Ammon's horn (tissue), 1 donor: ENCODE measurements at regions not wholly inside any gene's neighbourhood (a gene's known extent, or its start where the extent isn't known, plus 50 kb on each side); places are given as distances from the start of the nearest gene placed in this dataset.

Experiments
- DNase-seq: peaks from one replicate; pipeline ENCODE4 v3.0.0-alpha.2; 2016; ENCODE audit warnings: low spot score

- no peak for DNase-seq
These were observed 909.9 kb upstream of the CHAC2 start for GRCh38 chr2:52857722-52858121.

- DNase-seq = no peak
These were observed 915.6 kb upstream of the CHAC2 start for GRCh38 chr2:52852006-52852405.

- no peak for DNase-seq
These were observed 922.7 kb upstream of the CHAC2 start for GRCh38 chr2:52844701-52845423.

DNA sequence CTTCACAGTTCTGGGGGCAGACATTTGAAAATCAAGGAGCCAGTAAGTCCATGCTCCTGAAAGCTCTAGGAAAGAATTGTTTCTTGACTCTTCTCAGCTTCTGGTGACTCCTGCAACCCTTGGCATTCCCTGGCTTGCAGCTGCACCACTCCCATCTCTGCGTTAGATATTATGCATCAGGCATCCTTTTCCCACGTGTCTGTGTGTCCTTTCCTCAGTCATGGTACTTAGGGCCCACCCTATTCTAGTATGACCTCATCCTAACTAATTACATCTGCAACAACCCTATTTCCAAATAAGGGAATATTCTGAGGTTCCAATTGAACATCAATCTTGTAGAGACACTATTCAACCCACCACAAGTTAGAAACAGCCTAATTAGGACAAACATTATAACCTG is 931.7 kb upstream of the CHAC2 start:
- DNase-seq = no peak

- DNase-seq = no peak
These were observed 936.4 kb upstream of the CHAC2 start for GRCh38 chr2:52831216-52831615.

GRCh38 chr2:52828112-52828511 is 939.5 kb upstream of the CHAC2 start:
- no peak for DNase-seq

DNA sequence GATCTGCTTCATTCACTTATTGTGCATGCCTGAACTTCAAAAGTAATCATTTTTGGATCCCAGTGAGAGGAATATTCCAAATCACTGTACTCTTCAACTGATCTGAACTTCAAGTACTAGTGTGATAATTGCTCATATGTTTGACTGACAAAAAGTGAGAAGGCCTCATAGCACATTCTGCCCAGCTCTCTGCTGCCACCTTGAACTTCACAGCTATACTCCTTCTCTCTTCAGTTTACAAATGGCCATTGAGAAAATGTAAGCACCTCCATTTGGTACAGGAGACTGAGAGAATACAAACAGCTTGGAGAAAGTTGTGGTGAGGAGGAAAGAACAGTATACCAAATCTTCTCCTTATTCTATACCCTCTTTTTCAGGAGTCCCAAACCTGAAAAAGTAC is 946.0 kb upstream of the CHAC2 start:
- DNase-seq = no peak

- no peak for DNase-seq
These were observed 948.6 kb upstream of the CHAC2 start for GRCh38 chr2:52818958-52819357.

GRCh38 chr2:52810460-52810859 is 957.1 kb upstream of the CHAC2 start:
- peak; percentile 11 for DNase-seq

DNA sequence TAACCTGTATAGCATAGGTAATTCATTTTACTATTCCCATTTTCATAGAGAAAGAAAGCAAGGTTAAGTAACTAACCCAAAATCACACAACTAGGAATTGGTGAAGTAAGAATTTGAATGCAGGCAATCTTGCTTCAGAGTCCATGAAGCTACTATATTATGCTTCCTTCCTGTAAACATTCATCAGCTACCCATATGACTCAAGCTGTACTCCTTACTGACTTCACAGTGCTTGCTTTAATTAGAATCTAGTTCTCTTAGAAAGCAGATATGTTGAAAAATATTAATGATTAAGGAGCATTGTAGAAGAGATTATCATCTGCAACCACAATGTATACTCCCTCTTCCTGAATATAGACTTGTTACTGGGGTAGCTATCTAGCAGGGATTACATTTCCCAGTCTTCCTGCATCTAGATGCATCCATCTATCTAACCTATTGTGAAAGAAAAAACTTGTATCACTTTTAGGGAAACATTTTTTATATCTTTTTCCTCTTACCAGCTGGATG is 961.6 kb upstream of the CHAC2 start:
- DNase-seq = no peak

DNA sequence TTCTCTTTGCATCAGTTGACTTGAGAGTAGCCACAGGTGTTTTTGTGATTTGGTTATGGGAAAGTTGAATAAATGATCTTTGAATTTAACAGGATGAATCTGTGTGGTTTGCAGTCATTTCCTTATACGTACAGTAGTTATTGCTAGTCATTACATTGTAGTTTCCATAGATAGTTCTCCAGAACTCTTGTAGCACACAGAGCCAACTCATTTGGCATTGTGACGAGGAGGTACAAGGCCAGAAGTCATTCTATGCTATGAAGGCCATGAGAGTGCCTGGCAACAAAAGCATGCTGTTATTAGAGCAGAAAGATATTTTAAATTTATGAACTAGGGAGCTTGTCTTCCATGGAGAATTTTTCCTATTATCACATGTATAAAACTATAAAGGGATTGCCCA is 973.0 kb upstream of the CHAC2 start:
- DNase-seq = no peak

DNA sequence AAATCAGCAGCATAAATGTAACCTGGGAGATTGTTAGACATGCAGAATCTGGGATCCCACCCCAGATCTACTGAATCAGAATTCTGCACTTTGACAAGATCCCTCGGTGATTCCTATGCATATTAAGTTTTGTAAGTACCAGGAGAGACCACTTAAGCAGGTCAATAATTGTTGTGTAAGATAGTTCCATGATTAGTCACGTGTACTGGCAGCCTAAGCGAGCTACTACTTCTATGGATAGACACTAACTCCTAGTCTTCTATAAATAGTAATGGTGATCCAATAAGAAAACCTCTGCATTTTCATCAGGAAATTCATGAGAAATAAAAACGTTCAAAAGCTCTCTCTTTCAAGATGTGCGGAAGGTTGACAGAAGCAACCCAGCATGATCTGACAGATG is 988.2 kb upstream of the CHAC2 start:
- DNase-seq = no peak

GRCh38 chr2:52776571-52776970 is 991.0 kb upstream of the CHAC2 start:
- DNase-seq = no peak

DNA sequence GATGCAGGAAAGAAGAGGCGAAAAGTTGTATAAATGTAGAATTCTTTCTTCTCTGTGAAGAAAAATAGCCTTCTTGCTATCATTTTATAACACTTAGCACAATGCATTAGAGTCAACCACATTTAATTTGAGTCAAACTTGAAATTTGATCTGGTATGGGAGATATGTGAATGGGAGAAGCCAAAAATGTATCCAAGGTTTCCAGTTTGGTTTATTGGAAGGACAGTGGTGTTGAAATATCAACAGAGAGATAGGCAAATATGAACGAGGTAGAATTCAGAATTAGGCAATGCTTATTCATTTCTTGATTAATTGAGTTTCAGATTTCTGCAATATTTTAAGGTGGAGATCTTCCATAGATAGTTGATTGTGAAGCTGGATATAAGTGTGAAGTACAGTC is 991.9 kb upstream of the CHAC2 start:
- DNase-seq = no peak

DNA sequence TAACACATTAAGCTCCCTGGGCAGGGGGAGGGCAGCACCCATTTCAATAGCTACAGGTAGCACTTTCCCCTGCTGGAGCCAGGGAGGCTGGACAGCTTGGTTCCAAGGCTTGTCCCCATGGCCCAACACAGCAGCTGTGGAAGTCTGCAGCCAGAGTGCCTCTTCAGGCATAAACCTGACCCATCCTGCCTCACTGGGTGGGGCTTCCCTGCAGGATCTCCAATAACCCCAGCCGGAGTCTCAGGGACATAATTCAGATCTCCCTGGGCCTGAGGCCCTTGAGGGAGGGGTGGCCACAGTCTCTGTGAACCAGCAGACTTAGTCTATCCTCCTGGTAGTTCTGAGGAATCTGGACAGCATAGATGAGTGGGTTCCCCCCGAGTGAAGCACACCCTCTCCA is 1001.9 kb upstream of the CHAC2 start:
- no peak for DNase-seq

GRCh38 chr2:52749764-52750163 is 1017.8 kb upstream of the CHAC2 start:
- DNase-seq = no peak

DNA sequence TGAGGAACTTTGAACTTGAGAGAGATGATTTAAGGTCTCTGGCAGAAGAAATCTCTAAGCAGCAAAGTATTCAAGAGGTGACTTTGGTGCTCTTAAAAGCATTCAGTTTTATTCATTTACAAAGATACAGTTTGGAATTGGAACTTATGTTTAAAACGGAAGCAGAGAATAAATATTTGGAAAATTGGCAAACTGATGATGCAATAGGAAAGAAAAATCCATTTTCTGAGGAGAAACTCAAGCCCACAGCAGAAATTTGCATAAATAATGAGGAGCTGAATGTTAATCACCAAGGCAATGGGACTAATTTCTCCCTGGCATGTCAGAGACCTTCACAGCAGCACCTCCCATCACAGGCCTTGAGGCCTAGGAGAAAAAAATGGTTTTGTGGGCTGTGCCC is 1022.5 kb upstream of the CHAC2 start:
- DNase-seq = no peak

DNA sequence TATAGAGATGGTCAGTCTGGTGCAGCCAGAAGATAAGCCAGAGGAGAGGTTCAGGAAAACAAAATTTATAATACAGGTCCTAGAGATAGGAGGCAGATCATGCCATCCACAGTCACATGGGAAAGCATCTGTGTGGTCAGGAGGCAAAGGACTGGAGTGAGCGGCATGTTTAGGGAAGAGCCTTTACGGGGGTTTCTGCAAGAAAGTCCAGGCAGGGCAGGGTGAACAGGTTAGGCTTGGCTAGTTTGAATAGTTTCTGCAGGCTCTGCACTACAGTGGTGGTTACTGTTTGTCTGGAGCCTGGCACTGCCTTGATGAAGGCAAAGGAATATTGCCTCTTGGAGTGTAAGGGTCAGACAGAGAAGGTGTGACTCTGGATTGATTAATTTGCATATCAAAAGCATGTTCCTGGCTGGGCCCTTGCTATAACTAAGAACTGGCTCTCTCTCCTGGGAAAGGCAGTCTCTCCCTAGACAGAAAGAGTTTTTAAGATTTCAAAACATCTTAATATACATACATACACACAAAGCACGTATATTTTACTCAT is 1034.7 kb upstream of the CHAC2 start:
- DNase-seq = no peak

DNA sequence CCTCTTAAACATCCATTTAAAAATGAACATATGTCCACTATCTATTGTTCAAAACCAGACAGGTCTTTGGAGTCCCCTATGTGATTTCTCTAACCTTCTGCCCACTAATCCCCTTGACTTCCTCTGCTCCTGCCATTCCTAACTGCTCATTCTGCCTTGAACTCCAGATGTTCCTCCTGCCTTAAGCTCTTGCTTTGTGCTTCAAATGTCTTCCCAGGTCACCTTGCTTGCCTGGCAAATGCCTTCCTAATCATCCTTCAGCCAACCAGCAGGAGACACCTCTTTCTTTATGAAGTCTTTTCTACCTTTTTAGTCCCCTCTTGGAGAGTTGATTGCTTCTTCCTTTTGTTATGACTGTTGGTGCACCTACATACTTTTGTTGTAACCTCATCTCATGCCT is 1043.0 kb upstream of the CHAC2 start:
- DNase-seq = no peak

DNA sequence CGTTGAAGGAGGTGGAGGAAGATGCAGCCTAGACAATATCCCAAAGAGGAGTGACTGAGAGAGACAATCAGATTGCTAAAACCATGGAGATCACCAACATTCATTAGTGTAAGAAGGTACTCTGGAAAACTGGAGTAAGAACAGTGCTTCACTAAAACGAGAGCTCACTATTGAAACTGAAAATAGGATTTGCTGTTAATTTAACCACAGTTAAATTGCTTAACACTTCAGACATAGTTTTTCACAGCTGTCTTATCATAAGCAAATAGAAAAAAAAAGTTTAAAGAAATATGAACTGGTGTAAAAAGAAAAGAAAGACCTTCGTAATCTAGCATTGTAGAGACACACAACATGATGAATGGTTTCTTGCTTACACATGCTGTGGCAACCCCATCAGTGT is 1049.8 kb upstream of the CHAC2 start:
- DNase-seq = no peak

GRCh38 chr2:52710810-52711618 is 1056.6 kb upstream of the CHAC2 start:
- no peak for DNase-seq

- DNase-seq = no peak
These were observed 1063.4 kb upstream of the CHAC2 start for GRCh38 chr2:52704251-52704650.

DNA sequence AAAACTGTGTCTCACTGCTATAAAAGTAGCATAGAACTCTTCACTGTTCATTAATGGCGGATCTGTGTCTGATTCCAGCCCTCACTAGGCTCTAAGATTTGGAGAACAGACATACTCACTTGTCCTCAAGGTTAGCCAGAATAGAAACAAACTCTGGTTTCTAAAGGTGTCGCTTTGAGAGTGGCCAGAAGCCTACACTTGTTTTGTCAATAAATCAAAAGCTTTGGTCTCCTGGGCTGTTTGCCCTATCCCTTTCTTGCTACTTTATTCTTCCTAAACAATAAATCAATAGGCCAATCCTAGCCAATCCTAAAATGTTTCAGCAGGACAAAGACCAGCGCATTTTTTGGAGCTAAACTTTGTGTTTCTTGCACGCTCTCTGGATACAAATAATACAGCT is 1064.6 kb upstream of the CHAC2 start:
- peak; percentile 1 for DNase-seq
